Fibroblast of lung (primary cell): ENCODE measurements at regions not wholly inside any gene's neighbourhood (a gene's known extent, or its start where the extent isn't known, plus 50 kb on each side); places are given as distances from the start of the nearest gene placed in this dataset.

Source experiments
- EZH2 ChIP-seq: IDR thresholded peaks from 2 replicates; pipeline ENCODE4 v1.5.1; 2012; ENCODE audit warnings: low read length, control low read depth, mild to moderate bottlenecking; ENCODE audit errors: missing control alignments
- TF ChIP-seq, protein P1 (sequence below), 2 donors: IDR thresholded peaks in 1 of 2; conservative IDR thresholded peaks in 1 of 2; 1 replicate in 1 of 2; 2 replicates in 1 of 2; pipeline ENCODE4 v1.5.1; 2011 to 2012; ENCODE audit warnings: low read length in 2 of 2, control low read depth in 1 of 2, inconsistent platforms in 1 of 2, low read depth in 1 of 2, mild to moderate bottlenecking in 1 of 2

DNA sequence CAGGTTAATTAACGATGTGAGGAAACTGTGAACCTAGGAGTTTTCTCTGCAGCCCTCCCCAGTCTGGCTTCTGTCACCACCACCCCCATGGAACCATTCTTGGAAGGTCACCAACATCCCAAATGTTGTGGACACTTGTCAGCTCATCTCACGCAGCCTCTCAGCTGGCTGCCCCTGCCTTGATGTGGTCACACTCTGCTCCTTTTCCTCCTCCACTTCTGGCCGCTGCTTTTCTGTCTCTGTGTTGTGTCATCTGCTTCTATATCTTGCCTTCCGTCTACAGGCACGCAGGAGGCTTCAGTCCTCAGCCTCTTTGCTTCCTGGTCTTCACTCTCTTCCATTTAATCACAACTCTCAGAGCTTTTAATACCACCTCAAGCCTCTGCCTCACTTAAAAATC, 371.5 kb upstream of the SLIT2 start:
- TF ChIP-seq, protein P1, sequence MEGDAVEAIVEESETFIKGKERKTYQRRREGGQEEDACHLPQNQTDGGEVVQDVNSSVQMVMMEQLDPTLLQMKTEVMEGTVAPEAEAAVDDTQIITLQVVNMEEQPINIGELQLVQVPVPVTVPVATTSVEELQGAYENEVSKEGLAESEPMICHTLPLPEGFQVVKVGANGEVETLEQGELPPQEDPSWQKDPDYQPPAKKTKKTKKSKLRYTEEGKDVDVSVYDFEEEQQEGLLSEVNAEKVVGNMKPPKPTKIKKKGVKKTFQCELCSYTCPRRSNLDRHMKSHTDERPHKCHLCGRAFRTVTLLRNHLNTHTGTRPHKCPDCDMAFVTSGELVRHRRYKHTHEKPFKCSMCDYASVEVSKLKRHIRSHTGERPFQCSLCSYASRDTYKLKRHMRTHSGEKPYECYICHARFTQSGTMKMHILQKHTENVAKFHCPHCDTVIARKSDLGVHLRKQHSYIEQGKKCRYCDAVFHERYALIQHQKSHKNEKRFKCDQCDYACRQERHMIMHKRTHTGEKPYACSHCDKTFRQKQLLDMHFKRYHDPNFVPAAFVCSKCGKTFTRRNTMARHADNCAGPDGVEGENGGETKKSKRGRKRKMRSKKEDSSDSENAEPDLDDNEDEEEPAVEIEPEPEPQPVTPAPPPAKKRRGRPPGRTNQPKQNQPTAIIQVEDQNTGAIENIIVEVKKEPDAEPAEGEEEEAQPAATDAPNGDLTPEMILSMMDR (conservative IDR thresholded peaks at IDR 0.05 in 1 of 2, IDR thresholded peaks at IDR 0.05 in 1 of 2; ENCODE audit: low read depth in 1 of 2, low read length in 2 of 2): no peak
- TF ChIP-seq EZH2: no peak
